ENCODE measurements at regions not wholly inside any gene's neighbourhood (a gene's known extent, or its start where the extent isn't known, plus 50 kb on each side); places are given as distances from the start of the nearest gene placed in this dataset.
"Not testable (repeated sequence)": the region's sequence is repeated elsewhere in the genome, so short reads cannot be mapped to it uniquely, and the experiment has no call there.

DNA sequence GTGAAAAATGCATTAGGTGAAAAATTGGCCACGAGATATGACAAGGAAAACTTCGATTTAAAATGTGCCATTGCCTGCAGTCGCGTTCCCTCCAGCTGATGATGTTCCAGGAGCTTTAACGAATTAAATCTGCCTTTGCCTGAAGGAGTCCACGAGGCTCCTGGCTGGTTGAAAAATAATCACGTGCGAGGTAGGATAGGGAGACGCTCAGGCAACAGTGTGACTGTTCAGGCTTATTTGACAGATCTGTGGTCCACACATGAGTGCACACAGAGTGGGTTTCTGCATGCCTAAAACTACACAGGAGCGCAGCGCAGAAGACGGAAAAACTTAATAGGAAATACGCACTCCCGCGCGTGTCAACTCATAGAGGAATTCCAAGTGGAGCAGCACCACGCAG is 204.0 kb upstream of the PITRM1 start:
- Histone ChIP-seq H3K79me2 (ENCODE audit: control insufficient read depth, insufficient read depth, low read length) (no peaks in the 10 kb centered on the region), H2AFZ (ENCODE audit: low read length) (no peak overlapping the region), H3K4me2 (ENCODE audit: extremely low read depth, insufficient read depth, low read length) (no peak overlapping the region), H3K4me3 (replicated peaks in 1 of 4; ENCODE audit: control extremely low read depth in 1 of 4, insufficient read depth in 1 of 4, low read depth in 3 of 4, low read length in 4 of 4) (no peak overlapping the region), H4K20me1 (ENCODE audit: control insufficient read depth, extremely low read depth, insufficient read depth, low read length) (no peaks in the 10 kb centered on the region), H3K9me3 (ENCODE audit: control insufficient read depth, insufficient read depth, low read depth, low read length) (no peaks in the 10 kb centered on the region), H3K9ac (ENCODE audit: insufficient read depth, low read length) (no peak overlapping the region), H3K4me1 (ENCODE audit: control insufficient read depth, extremely low read depth, insufficient read depth, low read length) (no peaks in the 10 kb centered on the region), H3K36me3 (ENCODE audit: control insufficient read depth, insufficient read depth, low read length) (no peaks in the 10 kb centered on the region), H3K27me3 (ENCODE audit: control insufficient read depth, insufficient read depth, low read length) (no peaks in the 10 kb centered on the region), H3K27ac (ENCODE audit: insufficient read depth, low read length) (no peak overlapping the region)
- no peak for DNase-seq (ENCODE audit: low read depth in 2 of 2)
- TF ChIP-seq EZH2 (IDR thresholded peaks at IDR 0.05; ENCODE audit: low read length, missing control alignments): no peak
- TF ChIP-seq, protein P1, sequence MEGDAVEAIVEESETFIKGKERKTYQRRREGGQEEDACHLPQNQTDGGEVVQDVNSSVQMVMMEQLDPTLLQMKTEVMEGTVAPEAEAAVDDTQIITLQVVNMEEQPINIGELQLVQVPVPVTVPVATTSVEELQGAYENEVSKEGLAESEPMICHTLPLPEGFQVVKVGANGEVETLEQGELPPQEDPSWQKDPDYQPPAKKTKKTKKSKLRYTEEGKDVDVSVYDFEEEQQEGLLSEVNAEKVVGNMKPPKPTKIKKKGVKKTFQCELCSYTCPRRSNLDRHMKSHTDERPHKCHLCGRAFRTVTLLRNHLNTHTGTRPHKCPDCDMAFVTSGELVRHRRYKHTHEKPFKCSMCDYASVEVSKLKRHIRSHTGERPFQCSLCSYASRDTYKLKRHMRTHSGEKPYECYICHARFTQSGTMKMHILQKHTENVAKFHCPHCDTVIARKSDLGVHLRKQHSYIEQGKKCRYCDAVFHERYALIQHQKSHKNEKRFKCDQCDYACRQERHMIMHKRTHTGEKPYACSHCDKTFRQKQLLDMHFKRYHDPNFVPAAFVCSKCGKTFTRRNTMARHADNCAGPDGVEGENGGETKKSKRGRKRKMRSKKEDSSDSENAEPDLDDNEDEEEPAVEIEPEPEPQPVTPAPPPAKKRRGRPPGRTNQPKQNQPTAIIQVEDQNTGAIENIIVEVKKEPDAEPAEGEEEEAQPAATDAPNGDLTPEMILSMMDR (conservative IDR thresholded peaks at IDR 0.05 in 1 of 2, IDR thresholded peaks at IDR 0.05 in 1 of 2; ENCODE audit: low read depth in 1 of 2, low read length in 2 of 2): no peak

DNA sequence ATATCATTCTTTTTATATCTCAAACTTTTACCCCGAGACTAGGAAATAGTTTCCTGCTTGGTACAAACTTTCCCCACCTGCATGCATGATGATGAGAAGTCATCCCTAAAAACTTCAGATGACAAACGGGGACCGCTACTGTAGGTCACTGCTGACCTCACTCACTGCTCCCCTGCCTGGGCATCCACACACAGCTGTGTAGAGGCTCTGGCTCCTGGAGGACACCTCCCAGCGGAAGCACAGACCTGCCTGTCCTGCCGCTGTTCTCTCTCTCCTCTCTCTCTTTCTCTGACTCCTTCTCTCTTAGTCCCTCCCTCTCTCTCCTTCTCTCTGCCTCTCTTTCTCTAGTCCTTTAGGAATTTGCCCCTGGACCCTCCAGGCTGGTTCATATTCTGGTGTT is 202.9 kb upstream of the PITRM1 start:
- H4K20me1 ChIP-seq (ENCODE audit: control insufficient read depth, extremely low read depth, insufficient read depth, low read length): no peaks in the 10 kb centered on the region
- no peak overlapping the region for H3K27ac ChIP-seq (ENCODE audit: insufficient read depth, low read length)
- TF ChIP-seq EZH2 (IDR thresholded peaks at IDR 0.05; ENCODE audit: low read length, missing control alignments): no peak
- TF ChIP-seq, protein P1 (conservative IDR thresholded peaks at IDR 0.05 in 1 of 2, IDR thresholded peaks at IDR 0.05 in 1 of 2; ENCODE audit: low read depth in 1 of 2, low read length in 2 of 2): no peak
- H3K4me2 ChIP-seq (ENCODE audit: extremely low read depth, insufficient read depth, low read length): no peak overlapping the region
- no peaks in the 10 kb centered on the region for H3K79me2 ChIP-seq (ENCODE audit: control insufficient read depth, insufficient read depth, low read length)
- no peak for DNase-seq (ENCODE audit: low read depth in 2 of 2)
- H3K27me3 ChIP-seq (ENCODE audit: control insufficient read depth, insufficient read depth, low read length): no peaks in the 10 kb centered on the region
- H3K4me1 ChIP-seq (ENCODE audit: control insufficient read depth, extremely low read depth, insufficient read depth, low read length): no peaks in the 10 kb centered on the region
- no peak overlapping the region for H3K9ac ChIP-seq (ENCODE audit: insufficient read depth, low read length)
- H3K36me3 ChIP-seq (ENCODE audit: control insufficient read depth, insufficient read depth, low read length): no peaks in the 10 kb centered on the region
- H3K9me3 ChIP-seq (ENCODE audit: control insufficient read depth, insufficient read depth, low read depth, low read length): no peaks in the 10 kb centered on the region
- no peak overlapping the region for H2AFZ ChIP-seq (ENCODE audit: low read length)
- H3K4me3 ChIP-seq (replicated peaks in 1 of 4; ENCODE audit: control extremely low read depth in 1 of 4, insufficient read depth in 1 of 4, low read depth in 3 of 4, low read length in 4 of 4): no peak overlapping the region

DNA sequence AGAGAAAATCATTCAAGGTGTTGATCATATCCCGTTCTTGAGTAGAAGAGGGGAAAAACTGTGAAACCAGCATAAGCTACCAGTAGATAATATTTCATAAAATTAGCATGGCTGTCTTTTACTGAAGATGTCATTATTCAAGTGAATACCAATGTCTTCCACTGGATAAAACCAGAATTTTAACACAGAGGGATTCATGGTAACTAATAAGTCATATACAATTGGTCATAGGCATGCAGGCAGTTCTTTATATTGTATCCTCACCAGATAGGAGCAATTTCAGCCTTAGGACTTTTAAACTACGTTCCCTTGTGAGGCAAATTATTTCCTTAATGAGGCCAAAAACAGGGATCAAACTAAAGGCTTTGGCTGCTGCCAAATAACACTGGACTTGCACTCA is 202.3 kb upstream of the PITRM1 start:
- H4K20me1 ChIP-seq (ENCODE audit: control insufficient read depth, extremely low read depth, insufficient read depth, low read length): no peaks in the 10 kb centered on the region
- H2AFZ ChIP-seq (ENCODE audit: low read length): no peak overlapping the region
- no peak overlapping the region for H3K4me2 ChIP-seq (ENCODE audit: extremely low read depth, insufficient read depth, low read length)
- no peak overlapping the region for H3K27ac ChIP-seq (ENCODE audit: insufficient read depth, low read length)
- TF ChIP-seq, protein P1 (conservative IDR thresholded peaks at IDR 0.05 in 1 of 2, IDR thresholded peaks at IDR 0.05 in 1 of 2; ENCODE audit: low read depth in 1 of 2, low read length in 2 of 2): no peak
- TF ChIP-seq EZH2 (IDR thresholded peaks at IDR 0.05; ENCODE audit: low read length, missing control alignments): no peak
- H3K27me3 ChIP-seq (ENCODE audit: control insufficient read depth, insufficient read depth, low read length): no peaks in the 10 kb centered on the region
- H3K4me1 ChIP-seq (ENCODE audit: control insufficient read depth, extremely low read depth, insufficient read depth, low read length): no peaks in the 10 kb centered on the region
- DNase-seq (ENCODE audit: low read depth in 2 of 2): no peak
- H3K9me3 ChIP-seq (ENCODE audit: control insufficient read depth, insufficient read depth, low read depth, low read length): no peaks in the 10 kb centered on the region
- no peak overlapping the region for H3K9ac ChIP-seq (ENCODE audit: insufficient read depth, low read length)
- no peak overlapping the region for H3K4me3 ChIP-seq (replicated peaks in 1 of 4; ENCODE audit: control extremely low read depth in 1 of 4, insufficient read depth in 1 of 4, low read depth in 3 of 4, low read length in 4 of 4)
- no peaks in the 10 kb centered on the region for H3K36me3 ChIP-seq (ENCODE audit: control insufficient read depth, insufficient read depth, low read length)
- no peaks in the 10 kb centered on the region for H3K79me2 ChIP-seq (ENCODE audit: control insufficient read depth, insufficient read depth, low read length)

DNA sequence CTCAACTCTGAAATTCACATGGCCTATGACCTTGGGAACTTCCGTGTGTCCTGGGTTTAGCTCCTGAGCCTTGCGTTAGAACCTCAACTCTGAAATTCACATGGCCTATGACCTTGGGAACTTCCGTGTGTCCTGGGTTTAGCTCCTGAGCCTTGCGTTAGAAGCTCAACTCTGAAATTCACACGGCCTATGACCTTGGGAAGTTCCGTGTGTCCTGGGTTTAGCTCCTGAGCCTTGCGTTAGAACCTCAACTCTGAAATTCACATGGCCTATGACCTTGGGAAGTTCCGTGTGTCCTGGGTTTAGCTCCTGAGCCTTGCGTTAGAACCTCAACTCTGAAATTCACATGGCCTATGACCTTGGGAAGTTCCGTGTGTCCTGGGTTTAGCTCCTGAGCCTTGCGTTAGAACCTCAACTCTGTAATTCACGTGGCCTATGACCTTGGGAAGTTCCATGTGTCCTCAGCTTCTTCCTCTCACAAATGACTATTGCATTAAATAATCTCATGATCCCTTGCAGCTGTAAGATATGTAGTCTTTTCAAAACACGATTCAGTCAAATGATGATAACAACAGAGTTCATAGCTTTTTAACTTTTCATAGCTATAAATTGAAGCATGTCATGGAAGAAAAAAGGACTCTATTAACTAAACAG is 200.9 kb upstream of the PITRM1 start:
- H3K36me3 ChIP-seq (ENCODE audit: control insufficient read depth, insufficient read depth, low read length); H4K20me1 ChIP-seq (ENCODE audit: control insufficient read depth, extremely low read depth, insufficient read depth, low read length); H3K4me2 ChIP-seq (ENCODE audit: extremely low read depth, insufficient read depth, low read length): not testable (repeated sequence)

More for the DNA sequence above, 200.9 kb upstream of the PITRM1 start:
- not testable (repeated sequence) for H3K79me2 ChIP-seq (ENCODE audit: control insufficient read depth, insufficient read depth, low read length); H3K4me1 ChIP-seq (ENCODE audit: control insufficient read depth, extremely low read depth, insufficient read depth, low read length); H3K27ac ChIP-seq (ENCODE audit: insufficient read depth, low read length); H3K9ac ChIP-seq (ENCODE audit: insufficient read depth, low read length); H2AFZ ChIP-seq (ENCODE audit: low read length); DNase-seq (ENCODE audit: low read depth in 2 of 2); H3K4me3 ChIP-seq (replicated peaks in 1 of 4; ENCODE audit: control extremely low read depth in 1 of 4, insufficient read depth in 1 of 4, low read depth in 3 of 4, low read length in 4 of 4); H3K27me3 ChIP-seq (ENCODE audit: control insufficient read depth, insufficient read depth, low read length); H3K9me3 ChIP-seq (ENCODE audit: control insufficient read depth, insufficient read depth, low read depth, low read length)
